ENCODE measurements at regions not wholly inside any gene's neighbourhood (a gene's known extent, or its start where the extent isn't known, plus 50 kb on each side); places are given as distances from the start of the nearest gene placed in this dataset.
"Not testable (repeated sequence)": the region's sequence is repeated elsewhere in the genome, so short reads cannot be mapped to it uniquely, and the experiment has no call there.

DNA sequence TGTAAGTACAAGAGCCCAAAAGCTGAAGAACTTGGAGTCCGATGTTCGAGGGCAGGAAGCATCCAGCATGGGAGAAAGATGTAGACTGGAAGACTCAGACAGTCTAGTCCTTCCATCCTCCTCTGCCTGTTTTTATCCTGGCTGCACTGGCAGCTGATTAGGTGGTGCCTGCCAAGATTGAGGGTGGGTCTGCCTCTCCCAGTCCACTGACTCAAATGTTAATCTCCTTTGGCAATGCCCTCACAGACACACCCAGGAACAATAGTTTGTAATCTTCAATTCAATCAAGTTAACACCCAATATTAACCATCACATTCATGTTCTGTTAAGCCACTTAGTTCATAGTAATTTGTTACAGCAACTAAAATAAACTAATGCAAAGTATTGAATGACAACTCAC, 904.4 kb upstream of the HS3ST1 start:
- H4K8ac ChIP-seq (ENCODE audit: extremely low read depth, insufficient read depth, low read length); H3K4me2 ChIP-seq (ENCODE audit: insufficient read depth in 1 of 2, low read depth in 2 of 2, low read length in 2 of 2); H3K79me2 ChIP-seq (ENCODE audit: control insufficient read depth in 1 of 2, insufficient read depth in 2 of 2, low read length in 2 of 2); H3K9me3 ChIP-seq (ENCODE audit: insufficient read depth in 2 of 2, low read depth in 1 of 2, low read length in 1 of 2); H3K36me3 ChIP-seq (ENCODE audit: control insufficient read depth in 2 of 4, insufficient read depth in 4 of 4, low read length in 3 of 4); H3K27ac ChIP-seq (ENCODE audit: low read depth, low read length); H2AK5ac ChIP-seq (ENCODE audit: low read depth, low read length); H3K27me3 ChIP-seq (replicated peaks in 1 of 4; ENCODE audit: control insufficient read depth in 3 of 4, extremely low read depth in 1 of 4, insufficient read depth in 3 of 4, low read length in 3 of 4); H2BK5ac ChIP-seq (ENCODE audit: low read depth, low read length); POLR2A ChIA-PET (ENCODE audit: partially characterized antibody); FAIRE-seq; H3K23me2 ChIP-seq (ENCODE audit: low read depth, low read length); H2BK12ac ChIP-seq (ENCODE audit: low read depth, low read length); H3K9ac ChIP-seq (replicated peaks in 1 of 4; ENCODE audit: extremely low read depth in 1 of 4, low read depth in 3 of 4, low read length in 3 of 4); H2AFZ ChIP-seq (ENCODE audit: low read length); H2BK15ac ChIP-seq (ENCODE audit: low read length); H3K14ac ChIP-seq (ENCODE audit: insufficient read length); H3K79me1 ChIP-seq (ENCODE audit: low read depth, low read length); CTCF ChIA-PET (ENCODE audit: partially characterized antibody); H3K4me3 ChIP-seq (ENCODE audit: extremely low read depth in 1 of 4, insufficient read depth in 2 of 4, low read depth in 3 of 4, low read length in 4 of 4); H3K23ac ChIP-seq (ENCODE audit: insufficient read length); H3K4ac ChIP-seq (replicated peaks; ENCODE audit: insufficient read length, low read depth, low read length); DNase-seq (ENCODE audit: low read depth in 1 of 2, low spot score in 2 of 2); H4K20me1 ChIP-seq (replicated peaks in 1 of 2; ENCODE audit: control insufficient read depth in 1 of 2, insufficient read depth in 2 of 2, low read length in 2 of 2); H2BK120ac ChIP-seq (replicated peaks; ENCODE audit: low read depth, low read length); H4K5ac ChIP-seq (ENCODE audit: insufficient read length, low read depth, low read length); H3K56ac ChIP-seq (replicated peaks; ENCODE audit: insufficient read length, low read depth, low read length); H3K4me1 ChIP-seq (replicated peaks in 1 of 4; ENCODE audit: control insufficient read depth in 3 of 4, insufficient read depth in 4 of 4, low read length in 3 of 4); H3K18ac ChIP-seq (ENCODE audit: extremely low read depth, low read length); H4K91ac ChIP-seq (replicated peaks; ENCODE audit: insufficient read length, low read length); H2BK20ac ChIP-seq (ENCODE audit: low read length): not testable (repeated sequence)
- WGBS, 2 experiments (ENCODE audit: extremely low coverage in 1 of 2, insufficient coverage in 1 of 2, insufficient read length in 1 of 2, insufficient replicate concordance in 2 of 2, low coverage in 1 of 2, low lambda C conversion rate in 2 of 2, missing lambda C conversion rate in 1 of 2) = 100% methylated on average over 2 of the region's 2 CpGs; no CpG with 5 or more reads in 1 of the 2 experiments
